Activated naive CD4-positive, alpha-beta T cell treated with anti-CD3 and anti-CD28 coated beads, Interleukin-2, amount 10 ng/mL, durations not matched to agents 7 days and 5 days (primary cell): ENCODE measurements at regions not wholly inside any gene's neighbourhood (a gene's known extent, or its start where the extent isn't known, plus 50 kb on each side); places are given as distances from the start of the nearest gene placed in this dataset.
"Not testable (repeated sequence)": the region's sequence is repeated elsewhere in the genome, so short reads cannot be mapped to it uniquely, and the experiment has no call there.

Experiments used
- CTCF ChIA-PET: fragments of 350-600 bp; sonication (Branson Sonifier 250); formaldehyde crosslinking; loops from one replicate; lab custom pipeline; 2021; ENCODE audit warnings: antibody characterized with exemption; lab: Charles Lee
- DNase-seq: peaks from one replicate; pipeline ENCODE4 v3.0.0-alpha.2; 2020
- H3K27ac Mint-ChIP-seq: one replicate; pipeline ENCODE4 v1.8.0; 2021; ENCODE audit warnings: mild to moderate bottlenecking, moderate library complexity, mixed read lengths
- H3K27me3 Mint-ChIP-seq: one replicate; pipeline ENCODE4 v1.8.0; 2021; ENCODE audit warnings: mild to moderate bottlenecking, mixed read lengths
- H3K36me3 Mint-ChIP-seq: one replicate; pipeline ENCODE4 v1.8.0; 2021; ENCODE audit warnings: mixed read lengths
- H3K4me1 Mint-ChIP-seq: one replicate; pipeline ENCODE4 v1.8.0; 2021; ENCODE audit warnings: mixed read lengths
- H3K4me3 Mint-ChIP-seq: one replicate; pipeline ENCODE4 v1.8.0; 2021; ENCODE audit warnings: mild to moderate bottlenecking, moderate library complexity, mixed read lengths
- H3K9me3 Mint-ChIP-seq: one replicate; pipeline ENCODE4 v1.8.0; 2021; ENCODE audit warnings: mixed read lengths

DNA sequence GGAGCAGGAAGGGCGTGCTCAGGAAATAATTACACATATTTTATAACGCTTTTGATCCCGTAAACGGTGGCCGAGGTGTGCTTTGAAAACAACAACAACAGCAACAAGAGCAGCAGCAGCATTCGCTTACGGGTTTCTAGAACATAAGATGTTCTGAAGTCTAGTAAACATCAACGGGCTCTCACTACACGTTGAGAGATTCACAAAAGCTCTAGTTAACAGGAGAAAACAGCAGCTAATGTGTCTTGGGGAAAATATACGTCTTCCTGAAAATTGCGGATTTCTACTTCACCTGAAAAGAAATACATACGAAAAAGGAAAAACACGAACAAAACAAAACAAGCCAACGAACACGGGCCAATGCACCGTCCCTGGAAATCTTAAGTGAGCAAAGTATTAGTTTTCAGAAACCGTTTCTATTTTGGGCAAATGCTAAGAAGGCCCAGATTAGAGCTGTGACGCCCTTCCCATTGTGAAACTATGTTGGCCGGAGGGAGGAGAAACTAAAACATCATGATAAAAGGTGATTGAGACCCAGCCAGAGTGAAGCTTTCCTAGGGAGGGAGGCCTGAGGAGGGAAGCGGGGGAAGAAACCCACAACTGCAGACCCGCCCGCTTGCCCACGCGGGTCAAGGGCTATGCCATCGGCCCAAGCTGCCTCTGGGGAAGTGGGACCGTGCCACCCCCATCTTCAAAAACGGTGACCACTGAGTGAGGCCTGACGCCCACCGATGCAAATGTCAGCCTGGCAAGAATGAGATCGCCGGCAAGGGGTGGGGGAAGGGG lies 105.9 kb upstream of the ANKRD30BL start:
- not testable (repeated sequence) for H3K36me3 Mint-ChIP-seq, H3K27me3 Mint-ChIP-seq, H3K4me1 Mint-ChIP-seq, H3K4me3 Mint-ChIP-seq, H3K27ac Mint-ChIP-seq, H3K9me3 Mint-ChIP-seq
- CTCF ChIA-PET: interaction anchor here (1.0 kb wide), 2 partner anchors 81 to 1577 kb away, joined by 3 to 4 read pairs; no protein-coding TSS in a partner anchor
- DNase-seq: peak; percentile 35

DNA sequence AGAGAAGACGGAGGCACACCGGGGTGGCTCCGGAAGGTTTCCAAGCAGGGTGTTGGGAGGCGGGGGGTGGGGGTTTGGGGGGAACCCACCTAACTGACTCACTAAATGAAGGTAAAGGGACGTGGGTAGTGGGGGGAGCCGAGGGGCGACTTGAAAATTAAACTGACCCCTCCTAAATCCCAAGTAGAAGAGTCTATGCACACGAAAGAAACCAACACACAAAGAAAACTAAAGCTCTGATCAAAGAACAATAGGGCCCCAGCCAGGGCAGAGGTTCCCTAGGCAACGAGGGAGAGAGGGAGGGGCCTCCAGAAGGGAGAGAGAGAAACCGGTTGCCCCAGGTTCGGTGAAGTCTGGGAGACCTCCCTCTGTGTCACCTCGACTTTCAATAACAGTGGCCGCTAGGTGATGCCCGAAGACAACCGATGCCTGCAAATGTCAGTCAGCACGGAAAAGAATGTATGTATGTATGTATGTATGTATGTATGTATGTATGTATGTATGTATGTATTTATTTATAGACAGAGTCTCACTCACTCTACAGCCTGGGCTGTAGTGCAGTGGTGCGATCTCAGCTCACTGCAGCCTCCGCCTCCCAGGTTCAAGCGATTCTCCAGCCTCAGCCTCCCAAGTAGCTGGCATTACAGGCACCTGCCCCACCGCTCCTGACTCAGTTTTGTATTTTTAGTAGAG lies 106.7 kb upstream of the ANKRD30BL start:
- not testable (repeated sequence) for H3K36me3 Mint-ChIP-seq, H3K4me3 Mint-ChIP-seq, H3K4me1 Mint-ChIP-seq, H3K9me3 Mint-ChIP-seq, H3K27me3 Mint-ChIP-seq, H3K27ac Mint-ChIP-seq
- CTCF ChIA-PET: interaction anchor here (1.0 kb wide), 2 partner anchors 80 to 1576 kb away, joined by 3 to 4 read pairs; no protein-coding TSS in a partner anchor
- DNase-seq: peak; percentile 90

DNA sequence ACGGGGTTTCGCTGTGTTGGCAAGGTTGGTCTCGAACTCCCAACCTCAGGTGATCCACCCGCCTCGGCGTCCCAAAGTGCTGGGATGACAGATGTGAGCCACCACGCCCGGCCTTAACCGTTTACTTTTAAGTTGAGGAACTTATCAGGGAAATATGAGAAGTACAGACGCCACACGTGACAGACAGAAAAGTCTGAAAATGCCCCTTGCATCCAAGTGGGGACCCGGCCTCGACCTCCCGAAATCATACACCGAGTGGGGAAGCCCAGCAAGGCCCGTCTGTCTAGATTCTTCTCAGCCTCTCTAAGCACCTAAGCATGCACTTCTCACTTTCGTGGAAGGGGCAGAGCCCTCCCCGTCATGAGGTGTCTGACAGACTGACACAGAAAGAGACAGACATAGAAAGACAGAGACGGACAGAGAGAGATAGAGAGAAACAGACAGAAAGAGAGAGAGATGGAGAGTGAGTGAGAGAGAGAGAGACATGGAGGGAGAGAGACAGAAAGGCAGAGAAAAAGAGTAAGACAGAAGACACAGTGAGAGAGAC lies 107.3 kb upstream of the ANKRD30BL start:
- Mint-ChIP-seq H3K9me3 (no peaks in the 10 kb centered on the region), H3K4me3 (no peak overlapping the region), H3K27me3 (no peaks in the 10 kb centered on the region), H3K4me1 (peaks cover 9% of the 10 kb centered on the region), H3K36me3 (no peaks in the 10 kb centered on the region), H3K27ac (no peak overlapping the region)
- DNase-seq: no peak
- CTCF ChIA-PET: no interaction called here

DNA sequence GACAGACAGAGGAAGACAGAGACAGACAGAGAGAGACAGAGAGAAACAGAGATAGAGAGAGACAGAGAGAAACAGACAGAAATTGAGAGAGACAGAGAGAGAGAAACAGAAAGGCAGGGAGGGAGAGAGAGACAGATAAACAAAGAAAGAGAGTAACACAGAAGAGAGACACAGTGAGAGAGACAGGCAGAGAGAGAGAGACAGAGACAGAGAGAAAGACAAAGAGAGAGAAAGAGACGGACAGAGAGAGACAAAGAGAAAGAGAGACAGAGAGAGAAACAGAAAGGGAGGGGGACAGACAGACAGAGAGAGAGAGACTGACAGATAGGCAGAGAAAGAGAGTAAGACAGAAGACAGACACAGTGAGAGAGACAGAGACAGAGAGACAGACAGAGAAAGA lies 108.5 kb upstream of the ANKRD30BL start:
- Mint-ChIP-seq H3K9me3 (no peaks in the 10 kb centered on the region), H3K36me3 (no peaks in the 10 kb centered on the region), H3K27ac (no peak overlapping the region), H3K4me3 (no peak overlapping the region), H3K4me1 (peaks cover 7% of the 10 kb centered on the region), H3K27me3 (no peaks in the 10 kb centered on the region)
- DNase-seq: no peak
- CTCF ChIA-PET: no interaction called here

DNA sequence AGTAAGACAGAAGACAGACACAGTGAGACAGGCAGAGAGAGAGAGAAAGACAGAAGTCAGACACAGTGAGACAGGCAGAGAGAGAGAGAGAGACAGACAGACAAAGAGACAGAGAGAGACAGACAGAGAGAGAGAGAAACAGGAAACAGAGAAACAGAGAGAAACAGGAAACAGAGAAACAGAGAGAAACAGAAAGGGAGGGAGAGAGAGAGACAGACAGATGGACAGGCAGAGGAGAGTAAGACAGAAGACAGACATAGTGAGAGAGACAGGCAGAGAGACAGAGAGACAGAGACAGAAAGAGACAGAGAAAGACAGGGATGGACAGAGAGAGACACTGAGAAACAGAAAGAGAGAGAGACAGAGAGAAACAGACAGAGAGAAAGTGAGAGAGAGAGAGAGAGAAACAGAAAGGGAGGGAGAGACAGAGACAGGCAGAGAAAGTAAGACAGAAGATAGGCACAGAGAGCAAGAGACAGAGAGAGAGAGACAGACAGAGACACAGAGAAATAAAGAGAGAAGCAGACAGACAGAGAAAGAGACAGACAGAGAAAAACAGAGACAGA lies 109.3 kb upstream of the ANKRD30BL start:
- H3K4me3 Mint-ChIP-seq: no peak overlapping the region
- no peaks in the 10 kb centered on the region for H3K36me3 Mint-ChIP-seq

DNA sequence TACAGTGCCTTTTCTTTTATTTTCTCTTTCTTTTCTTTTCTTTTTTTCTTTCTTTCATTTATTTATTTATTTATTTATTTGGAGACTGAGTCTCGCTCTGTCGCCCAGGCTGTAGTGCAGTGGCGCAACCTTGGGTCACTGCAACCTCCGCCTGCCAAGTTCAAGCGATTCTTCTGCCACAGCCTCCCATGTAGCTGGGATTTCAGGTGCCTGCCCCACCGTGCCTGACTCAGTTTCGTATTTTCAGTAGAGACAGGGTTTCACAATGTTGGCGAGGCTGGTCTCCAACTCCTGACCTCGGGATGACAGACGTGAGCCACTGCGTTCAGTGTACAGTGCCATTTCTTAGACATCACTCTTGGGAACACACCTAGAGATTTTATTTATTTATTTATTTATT lies 110.0 kb upstream of the ANKRD30BL start:
- H3K4me1 Mint-ChIP-seq, H3K36me3 Mint-ChIP-seq, H3K27ac Mint-ChIP-seq, H3K27me3 Mint-ChIP-seq, H3K4me3 Mint-ChIP-seq, CTCF ChIA-PET, H3K9me3 Mint-ChIP-seq, DNase-seq: not testable (repeated sequence)

More for the DNA sequence above, 109.3 kb upstream of the ANKRD30BL start:
- peaks cover 7% of the 10 kb centered on the region for H3K4me1 Mint-ChIP-seq
- no peaks in the 10 kb centered on the region for H3K9me3 Mint-ChIP-seq
- H3K27me3 Mint-ChIP-seq: no peaks in the 10 kb centered on the region
- no peak overlapping the region for H3K27ac Mint-ChIP-seq
- CTCF ChIA-PET: no interaction called here
- no peak for DNase-seq

DNA sequence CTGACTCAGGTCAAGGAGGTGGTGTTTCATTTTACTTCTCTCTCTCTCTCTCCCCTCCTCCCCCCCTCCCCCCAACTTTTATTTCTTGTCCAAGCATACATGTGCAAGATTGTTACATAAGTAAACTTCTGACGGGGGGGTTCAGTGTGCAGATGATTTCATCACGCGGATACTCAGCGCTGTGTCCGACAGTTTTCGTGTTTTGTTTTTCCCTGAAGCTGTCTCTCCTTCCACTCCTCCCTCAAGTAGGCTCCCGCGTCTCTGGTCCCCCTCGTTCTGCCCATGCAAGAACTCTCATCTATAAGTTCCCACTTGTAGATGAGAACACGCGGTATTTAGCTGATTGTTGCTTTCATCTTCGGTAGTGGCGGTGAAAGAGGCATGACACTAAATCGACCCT lies 111.0 kb upstream of the ANKRD30BL start:
- CTCF ChIA-PET: no interaction called here
- Mint-ChIP-seq H3K27ac (no peak overlapping the region), H3K4me3 (no peak overlapping the region), H3K9me3 (peaks cover 10% of the 10 kb centered on the region), H3K4me1 (peaks cover 7% of the 10 kb centered on the region), H3K27me3 (no peaks in the 10 kb centered on the region), H3K36me3 (no peaks in the 10 kb centered on the region)
- no peak for DNase-seq

DNA sequence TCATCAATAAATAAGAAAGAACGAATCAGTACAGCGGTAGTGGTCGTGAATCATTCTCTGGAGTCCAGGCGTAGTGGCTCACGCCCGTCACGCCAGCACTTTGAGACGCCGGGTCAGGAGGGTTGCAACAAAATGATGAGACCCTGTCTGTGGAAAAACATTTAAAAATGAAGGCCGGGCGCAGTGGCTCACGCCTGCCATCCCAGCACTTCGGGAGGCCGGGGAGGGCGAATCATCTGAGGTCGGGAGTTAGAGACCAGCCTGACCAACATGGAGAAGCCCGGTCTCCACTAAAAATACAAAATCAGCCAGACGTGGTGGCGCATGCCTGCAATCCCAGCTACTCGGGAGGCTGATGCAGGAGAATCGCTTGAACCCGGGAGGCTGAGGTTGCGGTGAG lies 111.8 kb upstream of the ANKRD30BL start:
- H3K4me1 Mint-ChIP-seq, H3K36me3 Mint-ChIP-seq, H3K4me3 Mint-ChIP-seq, CTCF ChIA-PET, H3K27me3 Mint-ChIP-seq, DNase-seq, H3K27ac Mint-ChIP-seq: not testable (repeated sequence)
- peaks cover 14% of the 10 kb centered on the region for H3K9me3 Mint-ChIP-seq

DNA sequence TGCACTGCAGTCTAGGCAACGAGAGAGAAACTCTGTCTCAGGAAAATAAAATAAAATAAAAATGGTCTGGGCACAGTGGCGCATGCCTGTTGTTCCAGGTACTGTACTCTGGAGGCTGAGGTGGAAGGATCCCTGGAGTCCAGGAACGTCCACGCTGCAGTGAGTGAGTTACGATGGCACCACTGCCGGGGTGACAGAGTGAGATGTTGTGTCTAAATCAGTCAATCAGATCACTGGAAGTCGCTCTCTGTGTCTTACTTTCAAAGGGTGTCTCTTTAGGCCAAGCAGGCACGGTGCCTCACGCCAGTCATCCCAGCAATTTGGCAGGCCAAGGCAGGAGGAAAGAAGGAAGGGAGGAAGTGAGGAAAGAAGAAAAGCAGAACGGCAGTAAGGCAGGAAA lies 112.2 kb upstream of the ANKRD30BL start:
- no peaks in the 10 kb centered on the region for H3K27me3 Mint-ChIP-seq
- DNase-seq: no peak
- H3K36me3 Mint-ChIP-seq: no peaks in the 10 kb centered on the region
- no peak overlapping the region for H3K4me3 Mint-ChIP-seq
- no peaks in the 10 kb centered on the region for H3K4me1 Mint-ChIP-seq
- CTCF ChIA-PET: no interaction called here
- no peak overlapping the region for H3K27ac Mint-ChIP-seq
- H3K9me3 Mint-ChIP-seq: peaks cover 16% of the 10 kb centered on the region

DNA sequence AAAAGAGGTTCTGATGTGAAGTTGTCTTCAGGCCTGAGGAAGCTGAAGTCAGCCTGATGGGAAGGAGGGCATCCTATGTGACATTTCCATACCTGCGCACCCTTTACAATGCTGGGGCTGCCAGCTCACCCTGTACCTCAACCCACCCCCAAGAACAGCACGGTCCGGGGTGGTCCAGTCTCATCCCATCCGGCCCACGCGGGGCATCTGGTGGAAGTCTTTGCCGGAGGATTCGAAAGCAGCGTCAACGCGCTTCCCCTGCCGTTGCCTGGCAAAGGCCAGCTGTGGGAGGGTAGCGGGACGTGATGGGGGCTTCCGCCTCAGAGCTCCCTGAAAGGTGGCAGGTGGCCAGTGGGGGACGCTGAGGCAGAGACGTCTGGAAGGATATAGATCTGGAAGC lies 113.6 kb upstream of the ANKRD30BL start:
- H3K36me3 Mint-ChIP-seq: no peaks in the 10 kb centered on the region
- CTCF ChIA-PET: interaction anchor here (0.9 kb wide), 1 partner anchor 73 kb away, joined by 3 read pairs; no protein-coding TSS in a partner anchor
- no peaks in the 10 kb centered on the region for H3K4me1 Mint-ChIP-seq
- no peak for DNase-seq
- H3K27ac Mint-ChIP-seq: no peak overlapping the region
- H3K4me3 Mint-ChIP-seq: no peak overlapping the region
- H3K9me3 Mint-ChIP-seq: peaks cover 24% of the 10 kb centered on the region
- H3K27me3 Mint-ChIP-seq: no peaks in the 10 kb centered on the region

DNA sequence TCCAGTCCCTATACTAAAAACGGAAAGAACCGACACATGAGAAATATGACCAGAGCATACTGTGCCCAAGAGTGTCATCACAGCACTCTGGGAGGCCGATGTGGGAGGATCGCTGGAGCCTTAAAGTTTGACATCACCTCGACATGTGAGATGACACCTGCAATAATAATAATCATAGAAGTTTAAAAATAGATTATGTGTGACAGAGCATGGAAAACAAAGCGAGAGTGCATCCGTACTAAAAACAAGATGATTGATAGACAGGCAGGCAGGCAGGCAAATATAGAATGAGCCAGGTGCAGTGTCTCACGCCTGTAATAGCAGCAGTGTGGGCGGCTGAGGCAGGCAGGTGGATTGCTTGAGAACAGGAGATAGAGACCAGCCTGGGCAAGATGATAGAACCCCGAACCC lies 114.8 kb upstream of the ANKRD30BL start:
- no peak overlapping the region for H3K4me3 Mint-ChIP-seq
- H3K27me3 Mint-ChIP-seq: no peaks in the 10 kb centered on the region
- CTCF ChIA-PET: no interaction called here
- no peaks in the 10 kb centered on the region for H3K36me3 Mint-ChIP-seq
- DNase-seq: no peak
- H3K27ac Mint-ChIP-seq: no peak overlapping the region
- H3K9me3 Mint-ChIP-seq: peaks cover 28% of the 10 kb centered on the region
- no peaks in the 10 kb centered on the region for H3K4me1 Mint-ChIP-seq

DNA sequence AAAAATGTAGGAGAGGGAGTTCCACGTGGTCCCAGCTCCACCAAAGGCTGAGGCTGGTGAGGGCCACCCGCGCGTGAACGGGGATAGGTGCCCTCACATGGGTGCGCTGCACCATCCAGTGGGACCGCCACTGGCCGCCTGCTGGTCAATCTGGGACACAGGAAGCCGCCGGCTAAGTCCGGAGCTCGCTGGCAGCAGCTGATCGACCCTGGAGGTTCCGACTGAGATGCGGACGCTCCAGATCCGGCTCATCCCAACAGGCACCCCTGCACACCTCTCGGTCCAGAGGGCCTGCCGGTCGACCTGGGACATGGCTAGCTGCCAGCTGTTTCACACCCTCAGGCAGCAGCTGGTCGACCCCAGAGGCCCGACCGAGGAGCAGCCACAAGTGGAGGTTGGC lies 116.5 kb upstream of the ANKRD30BL start:
- Mint-ChIP-seq H3K27ac (no peak overlapping the region), H3K36me3 (no peaks in the 10 kb centered on the region), H3K4me3 (no peak overlapping the region), H3K4me1 (no peaks in the 10 kb centered on the region), H3K9me3 (peaks cover 32% of the 10 kb centered on the region), H3K27me3 (no peaks in the 10 kb centered on the region)
- CTCF ChIA-PET: no interaction called here
- no peak for DNase-seq

DNA sequence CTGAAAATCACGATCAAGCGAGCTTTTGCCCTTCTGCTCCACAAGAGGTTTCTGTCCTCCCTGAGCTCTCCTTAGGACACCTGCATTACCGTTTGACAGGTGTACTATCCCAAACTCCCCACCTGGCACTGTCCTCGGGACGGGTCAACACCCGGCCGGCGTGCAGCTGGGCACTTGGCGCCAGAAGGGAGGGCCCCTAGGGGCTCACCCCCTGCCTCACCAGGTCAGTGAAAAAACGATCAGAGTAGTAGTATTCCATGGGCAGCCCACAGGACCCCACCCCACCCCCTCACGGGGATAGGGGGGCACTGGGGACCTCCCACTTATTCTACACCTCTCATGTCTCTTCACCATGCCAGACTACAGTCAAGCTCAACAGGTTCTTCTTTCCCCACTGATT lies 117.6 kb upstream of the ANKRD30BL start:
- H3K4me3 Mint-ChIP-seq: no peak overlapping the region
- H3K9me3 Mint-ChIP-seq: peaks cover 32% of the 10 kb centered on the region
- no peak overlapping the region for H3K27ac Mint-ChIP-seq
- H3K4me1 Mint-ChIP-seq: no peaks in the 10 kb centered on the region
- H3K27me3 Mint-ChIP-seq: no peaks in the 10 kb centered on the region
- CTCF ChIA-PET: no interaction called here
- no peak for DNase-seq
- no peaks in the 10 kb centered on the region for H3K36me3 Mint-ChIP-seq

DNA sequence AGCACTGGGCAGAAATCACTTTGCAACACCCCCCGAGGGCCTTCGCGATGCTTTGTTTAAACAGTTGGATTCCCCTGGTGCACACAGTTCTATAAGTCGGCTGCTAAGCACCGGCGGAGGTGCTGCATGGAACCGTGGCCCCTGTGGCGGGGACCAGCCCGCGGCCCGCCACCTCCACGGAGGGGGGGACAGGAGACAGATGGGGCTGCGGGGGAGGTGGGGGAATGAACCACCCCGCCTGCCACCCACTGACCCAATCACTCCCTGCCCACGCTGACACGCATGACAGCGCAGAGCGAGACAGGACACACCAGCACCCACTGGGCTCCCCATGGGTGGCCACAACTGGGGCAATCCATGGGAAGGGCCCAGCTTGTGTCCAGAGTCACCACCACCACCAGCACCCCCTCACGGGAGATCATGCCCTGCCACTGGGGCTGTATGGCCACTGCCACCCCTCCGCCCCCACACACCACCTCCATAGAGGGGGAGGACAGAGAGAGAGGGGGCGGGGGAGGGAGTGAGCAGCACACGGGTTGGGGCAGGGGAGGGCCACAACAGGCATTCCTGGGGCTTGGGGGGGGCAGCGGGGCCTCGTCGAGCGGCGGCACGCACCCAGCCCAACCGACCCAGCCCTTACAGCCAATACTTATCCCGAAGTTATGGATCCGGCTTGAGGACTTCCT lies 118.3 kb upstream of the ANKRD30BL start:
- Mint-ChIP-seq H3K27ac (no peak overlapping the region), H3K4me1 (no peaks in the 10 kb centered on the region), H3K36me3 (no peaks in the 10 kb centered on the region), H3K9me3 (peaks cover 32% of the 10 kb centered on the region), H3K4me3 (no peak overlapping the region), H3K27me3 (no peaks in the 10 kb centered on the region)
- CTCF ChIA-PET: no interaction called here
- DNase-seq: no peak
